ENCODE measurements at regions not wholly inside any gene's neighbourhood (a gene's known extent, or its start where the extent isn't known, plus 50 kb on each side); places are given as distances from the start of the nearest gene placed in this dataset.

DNA sequence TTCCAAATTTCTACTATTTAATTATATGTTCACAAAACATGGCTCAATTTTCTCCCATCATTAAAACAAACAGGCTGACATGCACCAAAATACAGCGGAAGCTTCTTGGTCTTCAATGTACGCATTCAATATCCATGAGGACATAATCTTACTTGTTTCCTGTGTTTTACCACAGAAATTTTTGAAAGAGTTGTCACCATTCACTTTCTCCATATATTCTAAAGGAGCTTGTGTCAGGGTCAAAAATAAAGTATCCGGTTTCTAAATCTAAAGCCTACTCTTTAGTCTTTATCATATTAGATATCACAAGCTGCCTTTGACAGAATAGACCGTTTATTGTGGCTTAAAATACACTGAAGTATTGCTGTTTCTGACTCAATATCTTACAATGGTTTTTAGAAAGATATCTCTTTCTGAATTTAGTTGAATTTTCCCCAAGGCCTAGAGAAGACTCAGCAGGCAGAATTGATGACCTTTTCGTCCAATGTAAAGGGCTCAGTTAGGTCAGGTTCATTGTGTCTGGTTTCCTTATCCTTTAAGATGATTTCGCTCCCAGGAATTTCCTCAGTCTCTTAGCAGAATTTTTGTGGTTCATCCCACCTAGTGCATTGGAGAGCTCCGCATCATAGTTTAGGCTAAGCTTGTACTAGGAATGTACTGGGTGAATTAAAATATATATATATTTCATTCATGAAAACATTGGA is 717.2 kb downstream of the NCAM2 start:
- Histone ChIP-seq H3K4me1 (no peaks in the 10 kb centered on the region), H3K27ac (no peak overlapping the region), H3K4me3 (no peak overlapping the region), H3K9me3 (peaks cover 0 to 3% (median 0%) of the 10 kb centered on the region in 4 donors), H3K36me3 (no peaks in the 10 kb centered on the region), H3K27me3 (no peaks in the 10 kb centered on the region)
- TF ChIP-seq CTCF (IDR thresholded peaks at IDR 0.05) (no peak), POLR2A (IDR thresholded peaks at IDR 0.05) (no peak)
- DNase-seq: no peak

GRCh38 chr21:21722731-21723130 is 724.5 kb downstream of the NCAM2 start:
- no peak for DNase-seq
- Histone ChIP-seq H3K4me1 (no peaks in the 10 kb centered on the region), H3K9me3 (no peaks in the 10 kb centered on the region), H3K27me3 (no peaks in the 10 kb centered on the region), H3K36me3 (no peaks in the 10 kb centered on the region), H3K4me3 (no peak overlapping the region), H3K27ac (no peak overlapping the region)
- TF ChIP-seq CTCF (IDR thresholded peaks at IDR 0.05): no peak
- no peak for TF ChIP-seq POLR2A (IDR thresholded peaks at IDR 0.05)

DNA sequence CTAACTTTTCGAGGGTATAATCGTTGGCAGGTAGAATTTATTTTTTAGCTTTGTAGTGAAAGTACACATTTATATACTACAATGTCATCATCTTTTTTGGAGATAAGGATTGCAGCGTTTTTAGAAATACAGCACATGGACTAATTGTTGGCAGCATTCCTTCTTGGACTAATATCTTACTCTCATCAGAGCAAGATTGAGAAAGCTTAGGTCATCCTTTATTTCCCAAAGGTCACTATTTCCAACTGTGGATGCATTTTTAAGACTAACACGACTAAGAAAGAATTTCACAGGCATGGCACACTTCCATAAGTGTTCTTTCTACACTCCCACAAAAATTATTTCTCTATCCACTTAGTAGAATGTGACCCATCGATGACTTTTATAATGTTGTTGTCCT is 732.3 kb downstream of the NCAM2 start:
- TF ChIP-seq POLR2A (IDR thresholded peaks at IDR 0.05): no peak
- no peak for TF ChIP-seq CTCF (IDR thresholded peaks at IDR 0.05)
- H3K4me3 ChIP-seq: no peak overlapping the region
- no peaks in the 10 kb centered on the region for H3K9me3 ChIP-seq
- no peaks in the 10 kb centered on the region for H3K27me3 ChIP-seq
- no peak for DNase-seq
- no peaks in the 10 kb centered on the region for H3K4me1 ChIP-seq
- no peaks in the 10 kb centered on the region for H3K36me3 ChIP-seq
- no peak overlapping the region for H3K27ac ChIP-seq

GRCh38 chr21:21731626-21732025 is 733.4 kb downstream of the NCAM2 start:
- TF ChIP-seq CTCF (IDR thresholded peaks at IDR 0.05): no peak
- no peak for TF ChIP-seq POLR2A (IDR thresholded peaks at IDR 0.05)
- Histone ChIP-seq H3K4me3 (no peak overlapping the region), H3K27me3 (no peaks in the 10 kb centered on the region), H3K9me3 (no peaks in the 10 kb centered on the region), H3K36me3 (no peaks in the 10 kb centered on the region), H3K4me1 (no peaks in the 10 kb centered on the region), H3K27ac (no peak overlapping the region)
- no peak for DNase-seq

DNA sequence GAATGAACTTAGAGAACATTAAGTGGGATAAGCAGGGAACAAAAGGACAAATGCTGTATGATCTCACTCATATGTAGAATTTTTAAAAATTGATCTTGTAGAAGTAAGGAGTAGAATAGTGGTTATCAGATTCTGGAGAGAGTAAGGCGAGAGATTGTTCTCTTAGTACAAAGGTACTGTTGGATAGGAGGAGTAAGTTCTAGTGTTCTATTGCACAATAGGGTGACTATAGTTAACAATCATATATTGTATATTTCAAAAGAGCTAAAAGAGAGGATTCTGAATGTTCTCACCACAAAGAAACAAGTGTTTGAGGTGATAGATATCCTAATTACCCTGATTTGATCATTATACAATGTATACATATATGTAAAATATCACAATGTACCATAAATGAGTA is 735.9 kb downstream of the NCAM2 start:
- TF ChIP-seq POLR2A (IDR thresholded peaks at IDR 0.05) (no peak), CTCF (IDR thresholded peaks at IDR 0.05) (no peak)
- Histone ChIP-seq H3K27me3 (no peaks in the 10 kb centered on the region), H3K36me3 (no peaks in the 10 kb centered on the region), H3K4me3 (no peak overlapping the region), H3K27ac (no peak overlapping the region), H3K9me3 (no peaks in the 10 kb centered on the region), H3K4me1 (no peaks in the 10 kb centered on the region)
- DNase-seq: no peak

DNA sequence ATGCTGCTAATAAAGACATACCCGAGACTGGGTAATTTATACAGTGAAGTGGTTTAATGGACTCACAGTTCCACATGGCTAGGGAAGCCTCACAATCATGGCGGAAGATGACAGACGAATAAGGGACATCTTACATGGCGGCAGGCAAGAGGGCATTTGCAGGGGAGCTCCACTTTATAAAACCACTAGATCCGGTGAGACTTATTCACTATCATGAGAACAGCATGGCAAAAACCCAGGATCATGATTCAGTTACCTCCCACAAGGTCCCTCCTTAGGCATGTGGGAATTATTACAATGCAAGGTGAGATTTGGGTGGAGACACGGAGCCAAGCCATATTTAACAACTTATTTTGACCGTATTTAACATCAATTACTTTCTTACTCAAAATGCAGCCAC is 739.0 kb downstream of the NCAM2 start:
- Histone ChIP-seq H3K27me3 (no peaks in the 10 kb centered on the region), H3K27ac (no peak overlapping the region), H3K4me3 (no peak overlapping the region), H3K4me1 (no peaks in the 10 kb centered on the region), H3K36me3 (no peaks in the 10 kb centered on the region), H3K9me3 (no peaks in the 10 kb centered on the region)
- TF ChIP-seq POLR2A (IDR thresholded peaks at IDR 0.05) (no peak), CTCF (IDR thresholded peaks at IDR 0.05) (no peak)
- no peak for DNase-seq

Data from Peyer's patch (tissue), 4 donors.